Heart right ventricle (tissue), 16 donors: ENCODE measurements at regions not wholly inside any gene's neighbourhood (a gene's known extent, or its start where the extent isn't known, plus 50 kb on each side); places are given as distances from the start of the nearest gene placed in this dataset.
"Not testable (repeated sequence)": the region's sequence is repeated elsewhere in the genome, so short reads cannot be mapped to it uniquely, and the experiment has no call there.

Source experiments
- ATAC-seq, 8 donors: fragments of 200-7000 bp; cut with Tn5 transposase; one replicate each; pipeline ENCODE4 v1.9.1; 2020; ENCODE audit warnings: mild to moderate bottlenecking in 8 of 8, moderate library complexity in 8 of 8, moderate number of reproducible peaks in 1 of 8
- DNase-seq, 2 donors: peaks; one replicate each; pipeline ENCODE4 v3.0.0-alpha.2; 2020
- H3K27ac ChIP-seq, 10 donors: fragments of 200-600 bp; sonication (generic) in 2 of 10; one replicate each; pipeline versions ENCODE4 v1.5.0 to v1.8.0; 2020 to 2022; ENCODE audit warnings: mild to moderate bottlenecking in 3 of 10
- H3K27me3 ChIP-seq, 7 donors: fragments of 200-600 bp; one replicate each; pipeline ENCODE4 v1.8.0; 2021 to 2022; ENCODE audit warnings: mild to moderate bottlenecking in 2 of 7
- H3K36me3 ChIP-seq, 9 donors: fragments of 200-600 bp; sonication (generic) in 1 of 9; one replicate each; pipeline versions ENCODE4 v1.5.0 to v1.8.0; 2020 to 2022; ENCODE audit warnings: mild to moderate bottlenecking in 2 of 9
- H3K4me1 ChIP-seq, 9 donors: fragments of 200-600 bp; sonication (generic) in 1 of 9; one replicate each; pipeline versions ENCODE4 v1.5.0 to v1.8.0; 2020 to 2022; ENCODE audit warnings: mild to moderate bottlenecking in 4 of 9
- H3K4me3 ChIP-seq, 10 donors: fragments of 200-600 bp; sonication (generic) in 2 of 10; one replicate each; pipeline versions ENCODE4 v1.5.0 to v1.8.0; 2020 to 2022; ENCODE audit warnings: mild to moderate bottlenecking in 7 of 10, moderate library complexity in 2 of 10
- H3K9me3 ChIP-seq, 11 donors: fragments of 200-600 bp in 10 of 11; sonication (generic) in 2 of 11; one replicate each; pipeline versions ENCODE4 v1.5.0 to v1.8.0; 2013 to 2022; ENCODE audit warnings: mild to moderate bottlenecking in 2 of 11, control low read depth in 1 of 11, moderate library complexity in 1 of 11
- WGBS, 2 donors: extraction: QIAGEN DNeasy Blood & Tissue Kit; methylation state at CpG; one replicate each; pipeline ENCODE4 v1.1.7; 2013; ENCODE audit warnings: inconsistent platforms in 1 of 2; 5-methylcytosine and 5-hydroxymethylcytosine counted together
- intact Hi-C, 10 donors: fragments of 100-400 bp; cut with DNase I; formaldehyde crosslinking; loops; one replicate each; pipeline versions ENCODE4 v1.11.1 to v1.14.2; 2022
- TF ChIP-seq, protein P1 (sequence below), 9 donors: fragments of 200-600 bp; sonication (generic) in 2 of 9; IDR thresholded peaks; one replicate each; pipeline versions ENCODE4 v1.5.0 to v1.8.0; 2021 to 2022; ENCODE audit warnings: antibody characterized with exemption in 9 of 9, mild to moderate bottlenecking in 5 of 9, moderate library complexity in 1 of 9
- donor health status: Arrhythmogenic right ventricular cardiomyopathy.
- donor health status: ischemic (EF 13 %, LVEDD 7.1; RV severe dilation, severe dysfunction).
- donor health status: healthy with polysubstance abuse.
- donor health status: DM: no; HTN: yes; CAD: no.
- donor health status: DM: no; HTN: no; CAD: no.
- donor health status: ischemic (EF 25% LVEDD 6.9; RV normal size, moderate dysfunction).
- donor health status: ischemic (EF 25% LVEDD 5.7; RV mildly dilated, moderate dysfunction).
- donor health status: healthy.
- donor health status: DM: yes; HTN: yes; CAD: no.
- donor health status: Ischemic cardiomyopathy.
- donor health status: ischemic (EF 35%, LVEDD 5.7; RV mildly dilated, moderate dysfunction).
- donor health status: nonischemic (EF 11% LVEDD 7.7; RV severe dilation, severe dysfunction).
- donor health status: DM: yes; HTN: yes; CAD: no.
- donor health status: PGD.
- donor health status: ischemic (EF 29% LVEDD 5.4; RV normal size, mild dysfunction).
- donor health status: nonischemic (EF 23%, LVEDD 6.1; RV moderate dilation, normal function).

DNA sequence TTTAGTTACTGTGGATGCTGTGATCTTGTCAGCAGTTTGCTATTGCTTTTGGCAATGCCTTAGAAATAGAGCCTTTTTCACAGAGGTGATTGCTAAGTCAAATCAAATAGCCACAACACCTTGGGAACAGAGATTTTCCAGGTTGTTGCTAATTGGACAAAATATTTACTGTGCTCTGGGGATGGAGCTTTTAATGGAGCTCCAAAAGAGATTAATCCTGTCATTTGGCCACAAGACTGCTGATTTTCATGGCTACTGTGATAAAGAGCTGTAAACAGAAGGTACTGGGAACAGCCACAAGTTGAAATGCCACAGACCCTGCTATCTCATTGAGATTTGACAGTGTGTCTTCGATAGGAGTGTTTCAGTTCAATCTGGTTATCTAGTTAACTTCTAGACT, 1715.2 kb upstream of the ADGRL3 start:
- Histone ChIP-seq H3K27me3 (no peaks in the 10 kb centered on the region), H3K4me3 (no peak overlapping the region), H3K27ac (no peak overlapping the region), H3K36me3 (no peaks in the 10 kb centered on the region), H3K4me1 (no peaks in the 10 kb centered on the region), H3K9me3 (peaks cover 0 to 43% (median 16%) of the 10 kb centered on the region in 11 donors)
- ATAC-seq (no peak), DNase-seq (no peak)
- intact Hi-C loops = no loop called here
- TF ChIP-seq, protein P1, sequence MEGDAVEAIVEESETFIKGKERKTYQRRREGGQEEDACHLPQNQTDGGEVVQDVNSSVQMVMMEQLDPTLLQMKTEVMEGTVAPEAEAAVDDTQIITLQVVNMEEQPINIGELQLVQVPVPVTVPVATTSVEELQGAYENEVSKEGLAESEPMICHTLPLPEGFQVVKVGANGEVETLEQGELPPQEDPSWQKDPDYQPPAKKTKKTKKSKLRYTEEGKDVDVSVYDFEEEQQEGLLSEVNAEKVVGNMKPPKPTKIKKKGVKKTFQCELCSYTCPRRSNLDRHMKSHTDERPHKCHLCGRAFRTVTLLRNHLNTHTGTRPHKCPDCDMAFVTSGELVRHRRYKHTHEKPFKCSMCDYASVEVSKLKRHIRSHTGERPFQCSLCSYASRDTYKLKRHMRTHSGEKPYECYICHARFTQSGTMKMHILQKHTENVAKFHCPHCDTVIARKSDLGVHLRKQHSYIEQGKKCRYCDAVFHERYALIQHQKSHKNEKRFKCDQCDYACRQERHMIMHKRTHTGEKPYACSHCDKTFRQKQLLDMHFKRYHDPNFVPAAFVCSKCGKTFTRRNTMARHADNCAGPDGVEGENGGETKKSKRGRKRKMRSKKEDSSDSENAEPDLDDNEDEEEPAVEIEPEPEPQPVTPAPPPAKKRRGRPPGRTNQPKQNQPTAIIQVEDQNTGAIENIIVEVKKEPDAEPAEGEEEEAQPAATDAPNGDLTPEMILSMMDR (IDR thresholded peaks at IDR 0.05) = no peak
- WGBS, 2 donors = 5 to 10% methylated on average over 1 of the region's 1 CpG

DNA sequence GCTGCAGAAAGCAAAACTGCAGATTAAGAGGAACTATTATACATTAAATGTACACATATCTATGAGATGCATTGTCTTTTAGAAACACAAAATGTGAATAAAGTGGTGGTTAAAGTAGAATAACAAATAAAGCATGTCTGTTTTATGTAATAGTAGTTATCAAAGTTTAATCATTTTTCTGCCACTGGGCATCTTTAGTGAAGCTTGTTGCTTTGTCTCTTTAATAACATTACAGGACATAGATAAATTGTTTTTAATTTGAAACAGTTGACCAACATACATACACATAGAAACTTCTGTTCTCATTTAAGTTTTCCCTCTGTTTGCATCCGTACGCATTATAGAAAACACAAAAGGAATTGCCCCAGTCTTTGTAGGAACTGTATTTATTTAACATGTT, 1700.0 kb upstream of the ADGRL3 start:
- Histone ChIP-seq H3K27ac (no peak overlapping the region), H3K27me3 (no peaks in the 10 kb centered on the region), H3K4me1 (no peaks in the 10 kb centered on the region), H3K36me3 (no peaks in the 10 kb centered on the region), H3K4me3 (no peak overlapping the region), H3K9me3 (peaks cover 0 to 8% (median 0%) of the 10 kb centered on the region in 11 donors)
- 95 to 97% methylated on average over 2 of the region's 2 CpGs for WGBS, 2 donors
- intact Hi-C loops = no loop called here
- TF ChIP-seq, protein P1 (IDR thresholded peaks at IDR 0.05) = no peak
- no peak for DNase-seq
- ATAC-seq = no peak

DNA sequence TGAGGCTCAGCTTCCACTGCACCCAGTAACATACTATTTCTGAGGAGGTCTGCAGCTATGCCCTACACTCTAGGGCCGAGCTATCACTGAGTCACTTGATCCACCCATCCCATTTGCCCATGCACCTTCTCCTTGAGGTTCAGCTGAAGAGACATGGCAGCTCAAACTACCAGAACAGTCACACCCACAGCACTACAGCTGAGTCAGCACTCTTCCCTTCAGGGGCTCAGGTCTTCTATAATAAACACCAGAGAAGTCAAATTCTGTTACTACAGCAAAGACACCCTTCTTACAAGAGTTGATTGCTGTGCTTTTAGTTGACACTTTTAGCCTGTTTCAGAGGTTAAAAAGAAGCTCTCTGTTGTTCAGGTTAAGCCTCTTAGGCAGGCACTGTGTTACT, 1696.4 kb upstream of the ADGRL3 start:
- H3K36me3 ChIP-seq = no peaks in the 10 kb centered on the region
- H3K27me3 ChIP-seq = no peaks in the 10 kb centered on the region
- H3K9me3 ChIP-seq = peaks cover 0 to 6% (median 0%) of the 10 kb centered on the region in 11 donors
- TF ChIP-seq, protein P1 (IDR thresholded peaks at IDR 0.05) = no peak
- H3K4me3 ChIP-seq = no peak overlapping the region
- intact Hi-C loops = no loop called here
- no peak overlapping the region for H3K27ac ChIP-seq
- DNase-seq (no peak), ATAC-seq (no peak)
- H3K4me1 ChIP-seq = no peaks in the 10 kb centered on the region
- 60 to 92% methylated on average over 1 of the region's 1 CpG for WGBS, 2 donors

DNA sequence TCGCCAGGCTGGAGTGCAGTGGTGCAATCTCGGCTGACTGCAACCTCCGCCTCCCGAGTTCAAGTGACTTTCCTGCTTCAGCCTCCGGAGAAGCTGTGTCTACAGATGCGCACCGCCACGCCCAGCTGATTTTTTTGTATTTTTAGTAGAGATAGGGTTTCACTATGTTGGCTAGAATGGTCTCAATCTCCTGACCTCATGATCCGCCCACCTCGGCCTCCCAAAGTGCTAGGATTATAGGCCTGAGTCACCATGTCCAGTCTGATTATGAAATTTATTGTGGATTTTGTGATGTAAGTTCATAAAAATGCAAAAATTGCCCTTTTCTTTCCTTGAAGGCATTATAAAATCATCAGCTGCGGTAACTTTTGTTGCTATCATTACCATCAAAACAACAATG, 1688.3 kb upstream of the ADGRL3 start:
- H3K4me1 ChIP-seq, H3K27ac ChIP-seq, intact Hi-C loops, ATAC-seq, H3K36me3 ChIP-seq, H3K27me3 ChIP-seq, H3K4me3 ChIP-seq, DNase-seq: not testable (repeated sequence)
- WGBS, 2 donors = 87 to 94% methylated on average over 11 of the region's 11 CpGs
- peaks cover 0 to 12% (median 0%) of the 10 kb centered on the region in 11 donors for H3K9me3 ChIP-seq

DNA sequence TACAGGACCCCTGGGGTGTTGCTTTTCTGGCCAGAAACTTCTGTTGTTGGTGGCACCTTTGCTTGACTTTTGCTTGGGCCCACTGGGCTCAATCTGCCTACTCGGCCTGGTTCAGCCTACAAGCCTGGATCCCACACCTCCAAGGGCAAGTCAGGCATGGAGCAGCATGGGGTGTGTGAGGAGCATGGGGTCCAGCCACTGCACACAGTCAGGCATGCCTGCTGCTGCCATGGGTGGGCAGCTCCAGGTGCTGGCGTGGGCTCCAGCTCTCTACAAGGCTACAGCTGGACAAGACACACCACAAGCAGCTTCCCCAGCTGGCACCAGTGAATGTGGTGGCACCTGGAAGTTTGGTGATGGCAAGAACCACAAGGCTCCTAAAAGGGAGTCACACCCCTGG, 1683.1 kb upstream of the ADGRL3 start:
- Histone ChIP-seq H3K9me3 (no peaks in the 10 kb centered on the region), H3K27ac (no peak overlapping the region), H3K36me3 (no peaks in the 10 kb centered on the region), H3K4me3 (no peak overlapping the region), H3K27me3 (no peaks in the 10 kb centered on the region), H3K4me1 (no peaks in the 10 kb centered on the region)
- WGBS, 2 donors = 64 to 81% methylated on average over 2 of the region's 2 CpGs
- no peak for DNase-seq
- TF ChIP-seq, protein P1 (IDR thresholded peaks at IDR 0.05) = no peak
- intact Hi-C loops = no loop called here
- no peak for ATAC-seq
